NCI-H82 (cell line): ENCODE measurements at regions not wholly inside any gene's neighbourhood (a gene's known extent, or its start where the extent isn't known, plus 50 kb on each side); places are given as distances from the start of the nearest gene placed in this dataset.
A peak's percentile ranks its signal among the peaks of the same experiment; 100 is the strongest.

ENCODE experiments used
- DNase-seq: peaks from one replicate; lab custom pipeline; 2025; lab: John Stamatoyannopoulos, UW

DNA sequence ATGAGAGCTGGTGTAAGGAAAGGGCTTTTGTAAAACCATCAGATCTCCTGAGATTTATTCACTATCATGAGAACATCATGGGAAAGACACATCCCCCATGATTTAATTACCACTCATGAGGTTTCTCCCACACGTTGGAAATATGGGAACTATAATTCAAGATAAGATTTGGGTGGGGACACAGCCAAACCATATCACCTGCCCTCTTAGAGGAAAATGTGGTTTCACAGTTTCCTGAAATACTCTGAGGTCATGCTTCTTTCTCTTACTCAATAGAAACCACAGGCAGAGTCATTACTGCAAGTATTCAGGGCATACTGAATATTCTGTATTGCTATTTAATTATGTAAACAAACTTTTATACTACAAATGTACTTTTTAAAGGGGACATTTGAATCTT, 1453.3 kb downstream of the PCDH18 start:
- no peak for DNase-seq

DNA sequence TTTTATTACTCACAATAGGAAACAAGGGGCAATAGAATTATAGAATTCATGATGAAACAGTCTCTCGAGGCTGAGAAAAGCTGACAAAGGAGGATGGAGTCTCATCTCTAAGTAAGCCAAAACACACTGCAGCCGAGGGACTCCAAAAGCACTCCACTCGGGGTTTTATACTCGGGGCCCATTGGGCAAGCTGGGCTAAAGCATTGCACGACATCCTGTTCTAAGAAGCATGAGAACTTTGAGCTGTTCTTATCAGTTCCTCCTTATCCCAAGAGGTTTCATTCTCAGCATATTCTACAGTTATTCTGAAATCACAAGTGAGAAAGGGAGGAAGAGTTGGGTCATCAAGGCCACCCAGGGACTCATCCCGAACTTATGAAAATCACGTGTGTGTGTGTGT, 1475.5 kb downstream of the PCDH18 start:
- no peak for DNase-seq

DNA sequence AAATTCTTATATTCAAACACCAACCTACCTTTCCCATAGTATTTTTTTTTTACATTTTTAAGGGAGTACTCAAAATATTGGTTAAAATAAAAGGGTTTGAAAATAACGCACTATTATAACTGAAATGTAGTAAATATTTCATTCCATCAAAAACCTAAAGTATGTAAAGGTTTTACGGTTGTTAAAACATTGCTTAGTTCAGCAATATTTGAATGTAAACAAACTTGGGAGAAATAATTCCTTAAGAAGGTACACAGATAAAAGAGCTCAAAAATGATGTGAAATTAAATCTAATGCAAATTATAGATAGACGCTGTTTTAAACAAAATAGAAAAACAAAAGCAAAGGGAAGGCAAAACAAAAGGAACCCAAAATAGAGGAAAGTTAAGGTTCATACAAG, 1476.9 kb downstream of the PCDH18 start:
- no peak for DNase-seq

DNA sequence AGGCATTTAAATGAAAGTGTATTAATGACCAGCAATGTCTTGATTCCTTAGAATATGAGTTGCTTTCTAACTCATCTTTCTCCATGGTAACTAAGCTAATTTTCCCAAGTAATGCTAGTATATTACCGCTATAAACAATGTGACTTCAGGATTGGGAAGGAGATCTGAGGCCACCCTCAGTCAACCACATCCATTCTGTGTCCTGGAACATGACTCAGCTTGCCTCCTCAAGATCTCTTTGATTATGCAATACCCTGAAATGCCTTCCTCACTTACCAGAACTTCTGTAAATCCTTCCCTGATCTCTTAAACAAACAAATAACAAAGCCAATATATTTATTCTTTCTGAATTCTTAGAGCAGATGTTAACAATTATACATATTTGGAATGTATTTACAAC, 1495.5 kb downstream of the PCDH18 start:
- no peak for DNase-seq

DNA sequence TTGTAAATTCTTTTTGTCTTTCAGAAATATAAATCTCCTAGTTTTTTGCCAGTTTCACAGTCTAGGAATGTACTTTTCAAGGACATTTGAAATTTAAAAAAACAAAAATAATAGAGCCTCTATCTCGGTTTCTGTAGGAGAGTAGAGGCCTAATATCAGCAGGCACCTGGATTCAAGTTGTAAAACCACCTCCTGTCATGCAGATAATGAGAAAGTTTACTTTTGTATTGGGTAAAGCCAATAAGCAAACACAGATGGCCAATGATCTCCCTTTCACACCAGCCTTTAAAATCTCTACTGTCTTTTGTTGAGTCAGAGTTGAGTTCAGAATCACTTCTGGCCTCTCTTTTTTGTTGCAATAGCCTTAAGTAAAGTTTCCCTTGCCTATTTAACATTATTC, 1499.9 kb downstream of the PCDH18 start:
- peak; percentile 9 for DNase-seq

DNA sequence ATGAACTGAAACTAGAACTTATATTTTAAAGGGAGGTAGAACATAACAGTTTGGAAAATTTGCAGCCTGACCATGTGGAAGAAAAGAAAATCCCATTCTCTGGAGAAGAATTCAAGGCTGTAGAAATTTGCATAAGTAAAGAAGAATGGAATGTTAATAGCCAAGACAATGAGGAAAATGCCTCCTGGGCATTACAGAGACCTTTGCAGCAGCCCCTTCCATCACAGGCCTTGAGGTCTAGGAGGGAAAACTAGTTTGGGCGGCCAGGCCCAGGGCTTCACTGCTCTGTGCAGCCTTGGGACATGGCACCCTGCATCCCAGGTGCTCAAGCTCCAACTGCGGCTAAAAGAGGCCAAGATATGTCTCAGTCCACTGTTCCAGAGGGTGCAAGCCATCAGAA, 1506.8 kb downstream of the PCDH18 start:
- DNase-seq = no peak

DNA sequence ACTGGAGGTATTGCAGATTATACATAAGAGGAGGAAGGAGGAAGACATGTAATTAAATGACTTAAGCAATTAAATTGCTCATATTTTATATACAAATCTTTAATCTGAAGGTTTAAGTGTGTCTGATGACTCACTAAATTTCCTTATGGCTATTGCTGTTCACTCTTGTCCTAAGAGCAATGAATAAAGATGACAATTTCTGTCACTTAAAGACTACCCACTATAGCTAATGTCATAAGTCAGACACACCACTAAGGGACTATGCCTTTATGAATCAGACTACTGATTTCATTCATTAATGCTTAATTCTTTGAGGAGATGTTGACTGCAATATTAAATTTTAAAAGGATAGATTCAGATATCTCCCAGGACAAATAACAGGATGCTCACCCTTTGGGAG, 1514.7 kb downstream of the PCDH18 start:
- DNase-seq = no peak

DNA sequence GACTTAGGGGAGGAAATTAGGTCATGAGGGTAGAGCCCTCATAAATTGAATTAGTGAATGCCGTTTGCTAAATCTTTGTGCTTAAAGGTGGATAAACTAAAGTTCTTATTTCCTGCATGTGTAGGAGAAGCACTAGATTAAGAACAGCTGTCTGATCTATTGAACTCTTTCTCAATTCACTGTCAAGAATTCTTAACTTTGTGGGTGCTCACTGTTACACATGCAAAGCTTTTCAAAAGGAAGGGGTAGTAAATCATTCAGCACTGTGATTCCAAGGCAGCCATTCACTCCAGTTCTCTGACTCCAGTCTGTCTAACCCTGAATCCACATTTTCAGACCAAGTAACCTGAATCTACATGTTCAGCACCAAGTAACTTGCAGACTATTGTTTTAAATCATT, 1520.1 kb downstream of the PCDH18 start:
- peak; percentile 32 for DNase-seq

DNA sequence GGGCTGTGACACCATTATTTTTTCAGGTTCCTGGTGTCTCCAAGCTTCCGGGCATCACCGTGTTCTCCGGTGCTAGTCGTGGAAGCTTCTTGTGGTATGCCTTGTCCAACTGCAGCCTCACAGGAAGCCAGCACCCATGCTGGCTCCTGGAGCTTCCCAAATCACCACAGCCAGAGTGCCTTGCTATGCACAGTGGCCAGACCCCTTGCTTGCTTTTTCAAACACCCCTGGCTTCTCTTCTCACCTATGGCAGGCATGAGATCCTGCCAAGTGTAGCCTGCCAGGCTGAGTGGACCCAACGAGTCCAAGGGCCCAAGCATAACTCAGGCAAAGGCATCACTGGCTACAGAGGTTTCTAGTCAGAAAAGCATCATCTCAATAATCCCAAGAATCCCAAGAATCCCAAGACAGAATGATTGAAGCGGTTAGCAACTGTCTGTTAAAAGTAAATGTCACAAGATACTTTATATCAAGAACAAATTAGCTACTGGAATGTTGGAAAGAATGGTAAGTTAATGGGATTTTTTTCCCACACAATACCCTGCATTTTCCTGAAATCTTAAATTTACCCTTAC, 1522.9 kb downstream of the PCDH18 start:
- no peak for DNase-seq

DNA sequence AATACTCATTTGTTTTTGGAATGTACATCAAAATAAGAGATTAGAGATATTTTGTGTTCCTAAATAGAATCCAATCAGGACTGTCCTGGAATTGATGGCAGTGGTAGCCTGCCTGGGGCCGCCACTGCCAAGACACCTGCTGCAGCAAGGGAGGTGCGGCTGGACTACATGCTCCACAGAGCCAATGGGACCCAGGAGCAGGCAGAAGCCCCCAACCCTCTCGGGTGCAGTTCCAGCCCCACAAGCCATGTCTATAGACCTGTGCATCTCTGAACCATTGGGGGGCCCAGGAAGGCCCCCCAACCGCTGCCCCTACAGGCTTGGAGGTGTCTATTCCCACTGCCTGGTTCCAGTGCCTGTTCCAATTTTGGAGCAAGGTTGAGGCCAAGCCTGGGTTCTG, 1524.3 kb downstream of the PCDH18 start:
- no peak for DNase-seq

DNA sequence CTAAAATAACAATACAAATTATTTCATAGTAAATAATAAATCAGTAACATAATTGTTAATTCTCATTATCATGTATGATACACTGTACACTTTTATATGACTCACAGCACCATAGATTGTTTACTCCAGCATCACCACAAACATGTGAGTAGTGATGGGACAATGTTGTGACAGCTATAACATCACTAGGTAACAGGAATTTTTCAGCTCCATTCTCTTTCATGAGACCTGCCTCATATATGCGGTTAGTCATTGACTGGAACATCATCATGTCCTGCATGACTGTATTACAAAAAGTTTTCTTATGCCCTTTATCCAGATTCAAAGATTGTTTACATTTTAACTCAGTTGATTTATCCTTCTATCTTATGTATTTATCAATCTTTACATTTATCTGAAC, 1530.0 kb downstream of the PCDH18 start:
- no peak for DNase-seq

DNA sequence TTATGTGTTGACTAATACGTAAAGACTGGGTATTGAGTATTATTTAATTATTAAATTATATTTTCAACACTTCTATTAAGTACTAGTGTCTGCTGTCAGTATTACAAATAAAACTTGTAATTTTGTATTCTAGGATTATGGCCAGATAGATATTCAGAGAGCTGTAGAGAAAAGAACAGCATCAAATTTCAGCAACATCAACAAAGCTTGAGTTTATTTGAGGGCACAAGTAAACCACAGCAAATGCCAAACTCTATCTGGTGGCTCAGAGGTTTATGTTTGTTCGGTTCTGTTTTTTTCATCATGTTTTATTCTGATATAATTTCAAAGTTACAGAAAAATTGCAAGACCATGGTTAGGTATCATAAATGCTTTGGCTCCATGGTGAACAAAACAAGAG, 1530.5 kb downstream of the PCDH18 start:
- no peak for DNase-seq

DNA sequence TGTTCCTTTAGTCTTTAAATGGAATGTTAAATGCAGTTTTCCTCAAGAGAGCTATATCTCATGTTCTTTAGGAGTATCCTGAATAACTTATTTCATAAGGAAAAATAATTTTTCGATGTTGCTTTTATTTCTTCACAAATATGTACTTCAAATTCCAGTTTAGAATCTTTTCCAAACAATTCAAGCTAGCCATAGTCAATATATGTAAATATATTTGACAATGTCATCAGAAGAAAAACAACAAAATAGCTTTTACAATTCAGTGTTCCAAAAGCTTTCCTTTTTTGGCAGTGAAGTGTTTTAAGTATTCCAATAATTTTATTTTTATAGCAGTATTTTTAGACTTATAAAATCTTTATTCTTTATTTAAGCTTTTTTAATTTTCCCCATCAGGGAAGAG, 1532.0 kb downstream of the PCDH18 start:
- DNase-seq = no peak

DNA sequence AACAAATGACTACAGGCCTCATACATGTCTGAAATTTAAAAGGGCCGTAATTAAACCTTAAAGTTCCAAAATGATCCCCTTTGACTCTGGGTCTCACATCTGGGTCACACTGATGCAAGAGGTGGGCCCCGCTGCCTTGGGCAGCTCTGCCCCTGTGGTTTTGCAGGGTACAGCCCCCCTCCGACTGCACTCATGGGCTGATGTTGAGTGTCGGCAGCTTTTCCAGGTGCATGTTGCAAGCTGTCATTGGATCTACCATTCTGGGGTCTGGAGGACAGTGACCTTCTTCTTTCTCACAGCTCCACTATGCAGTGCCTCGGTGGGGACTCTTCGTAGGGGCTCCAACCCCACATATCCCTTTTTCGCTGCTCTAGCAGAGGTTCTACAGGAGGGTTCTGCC, 1537.9 kb downstream of the PCDH18 start:
- no peak for DNase-seq

DNA sequence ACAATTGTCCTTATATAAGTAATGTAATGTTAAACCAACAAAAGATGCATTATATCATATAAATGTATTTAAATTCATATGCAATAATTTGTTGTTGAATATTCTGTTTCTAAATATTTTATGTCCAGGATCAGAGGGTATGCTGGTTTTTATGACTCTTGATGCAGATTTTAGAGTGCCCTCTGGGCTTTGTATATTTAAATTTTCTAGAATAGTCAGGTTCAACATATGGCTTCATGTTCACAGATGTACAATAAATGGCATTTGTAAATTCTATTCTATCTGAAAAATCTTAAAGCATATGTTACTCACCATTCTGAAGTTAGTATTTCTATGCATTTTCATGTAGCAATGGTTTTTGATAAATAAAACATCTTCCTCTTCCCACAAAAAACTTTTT, 1555.4 kb downstream of the PCDH18 start:
- DNase-seq = no peak

DNA sequence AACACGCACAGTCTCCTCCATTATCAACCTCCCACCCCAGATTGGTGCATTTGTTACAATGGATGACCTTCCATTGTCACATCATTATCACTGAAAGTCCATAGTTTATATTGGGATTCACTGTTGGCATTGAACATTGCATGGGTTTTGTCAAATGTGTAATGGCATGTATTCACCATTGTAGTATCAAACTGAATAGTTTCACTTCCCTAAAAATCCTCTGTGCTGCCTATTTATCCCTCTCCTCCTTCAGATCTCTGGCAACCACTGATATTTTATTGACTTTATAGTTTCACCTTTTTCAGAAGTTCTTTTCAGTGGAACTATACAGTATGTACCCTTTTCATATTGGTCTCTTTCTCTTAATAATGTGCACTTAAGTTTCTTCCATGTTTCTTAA, 1565.4 kb downstream of the PCDH18 start:
- no peak for DNase-seq

DNA sequence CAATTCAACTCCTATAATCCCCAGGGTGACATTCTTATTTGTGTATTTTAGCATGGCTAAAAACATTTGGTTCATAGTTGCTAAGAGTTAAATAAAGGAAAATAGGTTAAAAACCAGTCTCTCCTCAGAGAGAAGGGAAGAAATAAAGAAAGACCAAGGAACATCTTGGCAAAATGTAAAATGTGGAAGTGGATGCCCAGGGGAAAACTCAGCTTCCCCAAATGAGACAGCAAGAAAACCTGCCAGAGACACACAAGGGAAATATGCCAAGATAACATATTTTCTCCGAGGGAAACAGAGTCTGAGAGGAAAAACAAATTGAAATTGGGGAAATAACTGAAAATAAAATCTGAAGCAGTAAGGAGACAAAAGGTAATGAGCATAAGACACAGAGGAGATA, 1569.3 kb downstream of the PCDH18 start:
- no peak for DNase-seq

DNA sequence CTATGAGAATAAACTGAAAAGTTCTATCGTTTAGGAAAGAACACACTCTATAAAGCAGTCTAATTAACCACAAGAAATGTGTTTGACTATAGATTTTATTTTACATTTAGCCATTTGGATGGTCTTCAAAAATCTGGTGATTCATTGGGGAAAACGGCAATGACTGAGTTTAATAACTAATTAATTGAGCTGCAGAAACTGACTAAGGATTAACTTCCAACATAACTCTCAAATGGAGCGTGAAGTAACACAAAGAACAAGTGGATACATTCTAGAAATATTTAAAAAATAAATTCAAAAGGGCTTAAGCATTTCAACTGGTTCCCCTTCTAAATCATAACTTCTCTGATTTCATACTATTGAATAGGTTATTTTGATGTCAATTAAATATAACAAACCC, 1582.4 kb downstream of the PCDH18 start:
- DNase-seq = no peak

DNA sequence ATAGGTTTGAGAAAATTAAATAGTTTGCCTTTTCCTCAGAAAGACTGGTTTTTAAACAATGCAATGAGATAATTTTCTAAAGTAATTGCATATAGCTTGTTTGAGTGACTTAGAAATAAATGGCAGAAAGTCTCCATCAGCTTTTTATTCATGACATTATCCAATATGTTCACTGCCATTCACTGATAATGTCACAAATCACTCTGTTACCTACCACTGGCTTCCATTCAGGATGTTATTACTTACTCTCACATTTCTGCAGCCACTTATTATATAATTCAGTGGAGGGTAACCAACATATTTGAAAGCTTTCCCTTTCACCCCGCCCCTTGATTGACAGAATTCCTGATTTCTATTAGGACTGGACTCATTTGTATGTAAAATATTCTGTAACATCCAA, 1583.5 kb downstream of the PCDH18 start:
- DNase-seq = no peak

DNA sequence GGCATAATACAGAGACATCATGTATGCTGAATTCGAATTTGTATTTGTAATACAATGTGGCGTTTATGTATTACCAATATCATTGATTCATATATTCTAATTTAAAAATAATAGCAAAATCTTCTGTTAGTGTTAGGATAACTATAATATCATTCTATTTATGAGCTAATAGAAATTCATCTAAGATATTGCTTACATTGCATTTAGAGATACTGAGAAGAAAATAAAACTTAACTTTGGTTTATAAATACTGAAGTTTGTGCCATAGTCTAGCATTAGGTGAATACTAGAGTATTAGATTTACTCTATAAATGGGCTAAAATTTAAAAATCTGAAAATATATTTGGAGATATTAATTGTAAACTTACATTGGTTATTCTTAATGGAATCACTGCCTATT, 1590.6 kb downstream of the PCDH18 start:
- DNase-seq = no peak

DNA sequence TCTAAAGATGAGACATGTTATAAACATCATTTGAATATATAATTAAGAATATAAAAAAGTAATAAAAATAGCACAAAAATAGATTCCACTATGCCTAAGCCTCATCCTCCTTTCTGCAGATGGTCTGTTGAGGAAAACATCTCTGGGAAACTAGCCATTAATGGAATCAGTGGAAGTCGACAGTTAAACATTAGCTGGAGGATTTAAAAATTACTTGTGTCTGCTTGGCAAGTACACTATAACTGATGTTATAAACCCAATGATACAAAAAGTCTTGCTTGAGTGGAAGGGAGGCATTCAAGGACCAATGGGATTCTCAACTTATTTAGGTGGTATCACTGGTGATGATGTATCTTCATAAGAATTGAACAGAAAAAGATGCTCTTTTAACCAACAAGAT, 1598.3 kb downstream of the PCDH18 start:
- DNase-seq = no peak

DNA sequence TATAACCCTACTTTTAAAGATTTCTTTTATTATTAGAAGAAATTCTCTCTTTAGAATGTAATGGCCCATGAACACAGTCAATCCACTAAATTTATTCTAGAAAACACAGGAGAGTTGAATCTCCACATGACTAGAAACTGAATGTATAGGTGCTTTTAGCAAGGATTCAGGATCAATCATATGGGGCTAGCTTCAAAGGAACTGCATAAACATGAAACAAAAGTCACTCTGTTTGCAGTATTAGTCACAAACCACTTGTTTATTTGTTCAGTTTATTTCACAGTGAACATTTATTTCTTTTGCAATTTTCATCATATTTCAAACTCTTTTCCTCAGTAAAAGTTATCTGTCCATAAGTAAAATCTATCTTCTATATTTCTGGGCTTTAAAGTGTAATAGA, 1604.6 kb downstream of the PCDH18 start:
- no peak for DNase-seq

DNA sequence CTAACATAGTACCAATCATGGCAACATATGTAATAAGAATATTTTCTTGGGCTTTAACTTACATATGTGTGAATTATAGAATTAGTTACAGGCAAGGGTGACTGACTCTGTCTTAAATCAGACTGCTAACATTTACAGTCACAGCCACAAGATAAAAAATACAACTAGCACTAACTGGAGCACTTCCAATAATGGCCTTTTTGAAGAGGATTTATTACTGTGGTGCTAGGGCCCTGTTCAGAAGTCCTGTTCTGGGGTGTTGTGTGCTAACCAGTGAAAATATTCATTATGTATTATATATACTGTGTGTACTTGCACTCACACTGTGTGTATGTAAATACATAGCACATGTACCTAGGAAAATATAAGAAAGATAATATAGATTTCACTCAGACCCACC, 1611.2 kb downstream of the PCDH18 start:
- DNase-seq = no peak

DNA sequence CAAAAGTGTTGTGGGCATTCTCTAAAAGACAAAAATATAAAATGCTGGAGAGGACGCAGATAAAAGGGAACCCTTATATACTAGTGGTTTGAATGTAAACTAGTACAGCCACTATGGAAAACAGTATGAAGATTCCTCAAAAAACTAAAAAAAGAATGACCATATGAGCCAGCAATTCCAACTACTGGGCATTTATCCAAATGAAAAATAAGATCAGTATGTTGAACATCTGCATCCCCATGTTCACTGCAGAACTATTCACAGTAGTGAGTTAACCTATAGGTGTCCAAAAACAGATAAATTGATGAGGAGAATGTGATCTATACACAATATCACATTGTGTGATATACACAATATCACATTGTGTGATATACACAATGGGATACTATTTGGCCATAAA, 1615.3 kb downstream of the PCDH18 start:
- DNase-seq = no peak

DNA sequence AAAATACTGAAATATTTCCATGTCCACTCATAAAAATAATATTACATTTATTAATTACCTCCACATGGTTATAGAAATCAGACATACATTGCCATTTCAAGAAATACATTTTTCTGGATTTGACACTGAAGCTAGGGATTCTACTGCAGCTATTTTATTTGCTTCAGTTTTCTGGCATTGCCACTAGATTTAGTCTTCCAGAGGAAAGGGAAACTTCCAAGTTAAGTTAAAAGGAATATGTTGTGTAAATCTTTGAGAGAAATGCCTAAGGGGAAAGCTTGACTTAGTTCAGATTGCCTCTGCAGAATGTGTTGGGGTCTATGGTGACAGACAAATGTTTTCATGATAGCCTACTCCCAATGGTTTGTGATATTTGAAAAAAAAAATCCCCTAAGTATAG, 1631.3 kb downstream of the PCDH18 start:
- no peak for DNase-seq
